HG02678 (cell line): ENCODE measurements at regions not wholly inside any gene's neighbourhood (a gene's known extent, or its start where the extent isn't known, plus 50 kb on each side); places are given as distances from the start of the nearest gene placed in this dataset.
A peak's percentile ranks its signal among the peaks of the same experiment; 100 is the strongest.
"Not testable (repeated sequence)": the region's sequence is repeated elsewhere in the genome, so short reads cannot be mapped to it uniquely, and the experiment has no call there.

Experiments used
- ATAC-seq: cut with Tn5 transposase; IDR thresholded peaks from one replicate; pipeline ENCODE4 v1.9.1; 2021; ENCODE audit warnings: mild to moderate bottlenecking, moderate library complexity; ENCODE audit not compliant: unreplicated experiment

DNA sequence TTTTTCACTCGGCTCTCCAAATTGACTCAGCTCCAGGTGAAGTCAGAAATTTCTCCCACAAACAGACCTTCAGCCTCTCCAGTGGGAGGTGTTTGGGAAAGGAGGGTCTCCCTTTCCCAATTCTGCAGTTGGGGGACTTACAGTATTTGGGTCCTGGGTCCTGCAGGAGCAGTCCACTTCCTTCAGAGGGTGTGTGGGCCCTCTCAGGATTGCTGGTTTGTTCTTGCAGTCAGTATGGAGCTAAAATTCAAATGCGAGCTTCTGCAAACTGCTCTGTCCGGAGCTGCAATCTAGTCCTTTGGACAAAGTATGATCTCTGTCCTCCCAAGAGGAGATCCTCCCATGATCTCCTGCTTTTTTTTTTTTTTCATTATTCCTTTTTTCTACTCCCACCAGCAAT, 87.9 kb upstream of the MSTN start:
- no peak for ATAC-seq

DNA sequence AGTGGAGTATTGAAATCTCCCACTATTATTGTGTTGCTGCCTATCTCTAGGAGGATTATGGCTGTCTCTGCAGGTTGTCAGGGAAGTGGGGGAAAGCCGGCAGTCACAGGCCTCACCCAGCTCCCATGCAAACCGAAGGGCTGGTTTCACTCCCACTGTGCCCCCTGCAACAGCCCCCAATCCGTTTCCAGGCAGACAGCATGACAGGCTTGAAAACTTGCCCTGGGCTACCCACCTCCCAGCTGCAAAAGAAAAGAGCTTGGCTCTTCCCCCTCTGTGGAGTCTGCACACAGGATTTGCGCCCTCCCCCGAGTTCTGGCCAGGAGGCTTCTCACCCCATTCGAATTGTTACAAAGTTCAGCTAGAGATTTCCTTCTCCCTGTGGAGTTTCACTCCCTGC, 87.4 kb upstream of the MSTN start:
- ATAC-seq: no peak

DNA sequence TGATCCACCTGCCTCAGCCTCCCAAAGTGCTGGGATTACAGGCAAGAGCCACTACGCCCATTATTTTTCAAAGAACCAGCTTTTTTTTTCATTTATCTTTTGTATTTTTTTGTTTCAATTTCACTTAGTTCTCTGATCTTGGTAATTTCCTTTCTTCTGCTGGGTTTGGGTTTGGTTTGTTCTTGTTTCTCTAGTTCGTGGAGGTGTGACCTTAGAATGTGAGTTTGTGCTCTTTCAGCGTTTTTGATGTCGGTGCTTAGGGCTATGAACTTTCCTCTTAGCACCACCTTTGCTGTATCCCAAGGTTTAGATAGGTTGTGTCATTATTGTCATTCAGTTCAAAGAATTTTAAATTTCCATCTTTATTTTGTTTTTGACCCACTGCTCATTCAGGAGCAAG, 86.7 kb upstream of the MSTN start:
- no peak for ATAC-seq

DNA sequence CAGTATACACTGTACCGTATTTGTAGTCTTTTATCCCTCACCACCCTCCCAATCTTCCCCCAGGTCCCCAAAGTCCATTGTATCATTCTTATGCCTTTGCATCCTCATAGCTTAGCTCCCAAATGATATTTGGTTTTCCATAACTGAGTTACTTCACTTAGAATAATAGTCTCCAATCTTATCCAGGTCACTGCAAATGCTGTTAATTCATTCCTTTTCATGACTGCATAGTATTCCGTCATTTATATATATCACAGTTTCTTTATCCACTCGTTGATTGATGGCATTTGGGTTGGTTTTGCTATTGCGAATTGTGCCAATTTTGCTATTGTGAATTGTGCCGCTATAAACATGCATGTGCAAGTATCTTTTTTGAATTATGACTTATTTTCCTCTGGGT, 83.6 kb upstream of the MSTN start:
- not testable (repeated sequence) for ATAC-seq

DNA sequence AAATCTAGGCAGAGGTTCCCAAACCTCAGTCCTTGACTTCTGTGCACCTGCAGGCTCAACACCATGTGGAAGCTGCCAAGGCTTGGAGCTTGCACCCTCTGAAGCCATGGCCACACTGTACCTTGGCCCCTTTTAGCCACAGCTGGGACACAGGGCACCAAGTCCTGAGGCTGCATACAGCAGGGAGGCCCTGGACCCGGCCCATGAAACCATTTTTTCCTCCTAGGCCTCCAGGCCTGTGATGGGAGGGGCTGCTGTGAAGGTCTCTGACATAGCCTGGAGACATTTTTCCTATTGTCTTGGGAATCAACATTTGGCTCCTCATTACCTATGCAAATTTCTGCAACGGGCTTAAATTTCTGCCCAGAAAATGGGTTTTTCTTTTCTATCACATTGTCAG, 77.9 kb upstream of the MSTN start:
- ATAC-seq: not testable (repeated sequence)

DNA sequence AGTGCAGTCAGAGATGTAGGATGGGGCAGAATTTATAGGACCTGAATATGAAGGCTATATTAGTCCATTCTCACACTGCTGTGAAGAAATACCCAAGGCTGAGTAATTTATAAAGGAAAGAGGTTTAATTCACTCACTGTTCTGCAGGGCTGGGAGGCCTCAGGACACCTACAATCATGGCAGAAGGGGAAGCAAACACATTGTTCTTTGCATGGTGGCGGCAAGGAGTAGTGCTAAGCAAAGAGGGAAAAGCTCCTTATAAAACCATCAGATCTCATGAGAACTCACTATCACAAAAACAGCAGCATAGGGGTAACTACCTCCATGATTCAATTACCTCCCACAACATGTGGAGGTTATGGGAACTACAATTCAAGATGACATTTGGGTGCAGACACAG, 76.8 kb upstream of the MSTN start:
- ATAC-seq: no peak

DNA sequence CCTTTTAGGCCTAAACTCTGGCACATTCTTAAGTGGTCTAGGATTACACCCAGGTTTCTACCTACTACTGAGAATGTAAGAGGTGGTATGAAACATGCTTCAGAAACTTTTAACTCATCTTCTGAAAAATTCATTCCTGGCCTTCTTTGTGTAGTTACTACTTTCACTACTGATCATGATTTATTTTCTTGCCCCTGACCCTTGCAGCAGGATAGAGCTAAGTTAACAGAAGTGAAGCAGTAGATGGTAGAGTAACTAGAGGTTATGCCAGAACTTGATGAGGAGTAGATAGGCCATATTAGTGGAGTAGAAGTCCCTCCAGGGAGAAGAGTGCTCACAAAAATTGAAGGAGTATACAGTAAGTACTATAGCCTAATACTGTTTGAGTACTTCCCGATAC, 75.5 kb upstream of the MSTN start:
- peak; percentile 42 for ATAC-seq

DNA sequence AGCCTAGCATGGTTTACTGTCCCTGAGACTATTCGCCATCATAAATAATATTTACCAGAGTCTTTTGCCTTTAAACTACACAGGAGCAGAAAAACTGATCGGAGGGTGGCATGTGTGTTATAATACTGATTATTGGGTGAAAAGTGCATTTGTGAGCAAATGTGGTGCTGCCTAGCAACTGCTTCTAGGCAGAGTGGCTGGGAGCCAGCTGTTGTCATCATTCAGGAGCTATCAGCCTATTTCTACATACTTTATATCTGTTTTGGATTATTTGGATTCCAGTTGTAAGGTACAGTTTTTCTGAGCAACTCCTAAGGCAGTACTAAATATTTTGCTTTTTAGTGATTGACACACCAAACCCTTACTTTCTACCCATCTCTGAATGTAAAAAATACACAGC, 75.0 kb upstream of the MSTN start:
- no peak for ATAC-seq

DNA sequence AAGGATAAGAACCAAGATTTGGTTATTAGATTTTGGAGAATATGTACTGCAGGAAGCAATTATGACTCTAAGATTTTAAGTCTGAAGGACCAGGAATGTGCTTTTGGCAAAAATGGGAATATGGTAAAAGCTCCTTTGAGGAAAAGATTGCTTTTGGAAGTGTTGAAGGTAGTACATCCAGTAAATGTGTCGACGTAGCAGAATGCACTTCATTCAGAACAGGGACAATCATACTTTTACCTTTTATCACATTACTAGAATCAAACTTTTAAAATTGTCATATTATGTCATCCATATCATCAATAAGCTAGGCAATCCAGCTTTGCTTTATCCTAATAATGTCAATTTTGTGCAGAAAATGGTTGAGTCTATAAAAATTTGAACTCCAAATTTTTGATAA, 74.3 kb upstream of the MSTN start:
- ATAC-seq: no peak

DNA sequence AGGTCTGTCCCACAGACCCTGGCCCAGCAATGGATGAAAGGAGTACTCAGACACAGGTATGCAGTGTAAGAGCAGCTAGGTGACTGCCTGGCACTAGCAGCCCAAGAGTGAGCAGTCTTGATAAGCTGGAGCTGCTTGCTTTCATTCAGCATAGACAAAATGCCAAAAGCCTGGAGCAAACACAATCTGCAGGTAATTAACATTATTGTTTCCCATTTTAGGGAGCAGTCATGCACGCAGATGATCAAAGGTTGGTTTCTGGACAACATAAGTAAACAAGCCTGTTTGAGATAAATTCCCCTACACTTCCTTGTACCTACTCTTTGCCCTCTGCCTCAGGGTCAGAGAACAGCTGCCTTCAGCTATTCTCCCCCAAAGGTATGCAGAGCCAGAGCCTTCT, 73.7 kb upstream of the MSTN start:
- ATAC-seq: no peak

DNA sequence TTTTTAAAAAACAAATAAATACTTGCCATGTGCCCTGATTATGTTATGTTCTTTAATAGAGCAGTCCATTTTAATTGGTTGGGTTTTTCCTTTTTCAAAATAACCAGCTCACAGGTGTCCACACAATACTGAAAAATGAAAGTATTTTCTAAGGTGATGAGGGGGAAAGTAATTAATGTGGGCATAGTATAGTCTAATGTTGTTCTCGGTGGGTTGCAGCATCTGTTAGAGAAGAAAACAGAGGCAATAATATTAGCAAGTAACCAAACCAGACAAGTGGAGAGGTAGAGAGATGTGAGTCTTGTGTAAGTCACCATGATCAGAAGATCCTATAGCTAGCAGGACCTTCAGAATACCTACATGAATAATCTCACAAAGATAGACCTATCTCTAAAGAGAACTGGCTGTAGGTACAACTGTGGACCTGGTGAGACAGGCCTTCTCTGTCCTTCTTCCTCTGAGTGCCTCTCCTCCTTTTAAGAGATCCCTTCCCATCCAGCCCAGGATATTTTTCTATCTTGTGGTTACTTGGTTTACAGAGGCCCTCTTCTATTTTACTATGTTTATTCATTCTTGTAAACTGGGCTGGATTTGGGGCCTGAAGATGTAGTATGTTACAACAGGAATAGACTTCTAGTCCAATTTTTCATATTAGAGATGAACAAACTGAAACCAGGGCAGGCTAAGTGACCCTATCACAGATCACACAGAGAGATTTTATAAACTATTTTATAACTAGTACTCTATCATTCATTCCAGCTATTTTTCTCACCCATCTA, 67.1 kb upstream of the MSTN start:
- peak; percentile 65 for ATAC-seq

DNA sequence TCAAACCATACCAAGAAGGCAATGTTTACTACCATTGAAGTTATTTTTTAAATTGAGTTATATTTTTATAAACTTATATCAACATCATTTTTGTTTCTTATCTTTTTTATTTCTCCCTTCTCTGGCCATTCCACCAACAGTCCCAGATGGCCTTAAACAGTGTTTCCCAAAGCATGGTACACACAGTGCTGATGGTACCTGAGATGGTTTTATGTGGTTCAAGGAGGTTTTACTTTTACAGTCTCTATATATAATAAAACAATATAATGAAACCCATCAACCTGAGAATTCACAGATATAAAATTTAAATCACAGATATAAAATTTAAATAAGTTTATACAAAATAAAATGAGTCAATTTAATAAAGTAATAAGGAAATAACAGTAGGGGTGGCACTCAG, 65.1 kb upstream of the MSTN start:
- ATAC-seq: no peak

DNA sequence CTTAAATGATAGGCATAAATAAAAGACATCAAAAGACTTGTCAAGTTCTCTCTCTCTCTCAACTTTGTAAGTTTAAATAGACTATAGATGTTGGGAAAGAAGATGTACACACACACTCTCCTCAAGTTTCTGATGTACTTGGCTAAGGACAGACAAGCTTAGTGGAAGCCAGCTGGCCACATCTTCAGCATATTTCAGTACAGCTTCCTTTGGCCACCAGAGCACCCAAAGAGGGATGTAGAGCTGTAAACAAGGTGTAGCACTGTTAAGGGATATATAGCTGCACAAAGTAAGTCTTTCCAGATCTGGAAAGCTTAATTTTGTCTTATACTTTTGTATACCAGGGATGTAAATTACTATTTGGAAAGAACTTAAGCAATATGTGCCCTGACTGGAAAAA, 64.3 kb upstream of the MSTN start:
- ATAC-seq: no peak

DNA sequence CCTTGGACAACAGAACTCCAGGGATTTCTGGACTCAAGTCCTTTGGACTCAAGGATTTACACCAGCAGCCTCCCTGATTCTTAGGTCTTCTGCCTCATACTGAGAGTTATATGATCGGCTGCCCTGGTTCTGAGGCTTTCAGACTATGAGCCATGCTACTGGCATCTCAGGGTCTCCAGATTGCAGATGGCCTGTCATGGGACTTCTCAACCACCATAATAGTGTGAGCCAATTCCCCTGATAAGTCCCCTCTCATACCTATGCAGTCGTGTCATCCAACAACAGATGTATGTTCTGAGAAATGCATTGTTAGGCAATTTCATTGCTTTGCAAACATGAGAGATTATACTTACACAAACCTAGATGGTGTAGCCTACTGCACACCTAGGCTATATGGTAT, 61.4 kb upstream of the MSTN start:
- no peak for ATAC-seq

DNA sequence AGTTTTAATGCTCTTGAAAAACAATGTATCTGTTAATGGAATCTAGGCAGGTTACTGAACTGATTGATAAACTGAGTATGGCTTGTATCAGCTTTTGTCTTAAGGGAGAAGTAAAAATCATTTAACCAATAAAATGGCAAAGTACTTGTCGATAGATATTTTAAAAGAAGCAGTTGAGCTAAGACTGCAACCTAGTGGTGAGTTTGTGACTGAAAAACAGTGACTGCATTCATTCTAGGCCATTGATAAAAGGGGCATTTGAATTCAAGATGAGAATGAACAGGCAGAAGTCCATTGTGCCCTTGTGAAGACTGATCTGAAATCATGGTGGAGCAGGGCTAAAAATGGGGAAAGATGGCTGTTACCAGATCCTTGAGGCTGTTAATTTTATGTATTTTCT, 59.4 kb upstream of the MSTN start:
- peak; percentile 48 for ATAC-seq

DNA sequence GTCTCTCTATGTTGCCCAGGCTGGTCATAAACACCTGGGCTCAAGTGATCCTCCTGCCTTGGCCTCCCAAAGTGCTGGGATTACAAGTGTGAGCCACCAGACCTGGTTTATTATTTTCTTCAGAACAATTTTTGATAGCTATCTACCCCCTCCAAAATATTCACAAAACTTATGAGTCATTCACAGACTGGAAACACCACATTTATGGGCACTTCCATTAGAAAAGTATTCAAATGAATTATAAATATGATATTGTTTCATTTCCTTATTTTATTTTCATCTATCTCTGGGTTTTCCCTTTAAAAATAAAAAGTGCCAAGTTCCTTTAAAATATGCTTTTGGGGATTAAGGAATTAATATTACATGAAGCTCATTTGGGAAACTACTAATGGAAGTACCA, 58.8 kb upstream of the MSTN start:
- no peak for ATAC-seq

DNA sequence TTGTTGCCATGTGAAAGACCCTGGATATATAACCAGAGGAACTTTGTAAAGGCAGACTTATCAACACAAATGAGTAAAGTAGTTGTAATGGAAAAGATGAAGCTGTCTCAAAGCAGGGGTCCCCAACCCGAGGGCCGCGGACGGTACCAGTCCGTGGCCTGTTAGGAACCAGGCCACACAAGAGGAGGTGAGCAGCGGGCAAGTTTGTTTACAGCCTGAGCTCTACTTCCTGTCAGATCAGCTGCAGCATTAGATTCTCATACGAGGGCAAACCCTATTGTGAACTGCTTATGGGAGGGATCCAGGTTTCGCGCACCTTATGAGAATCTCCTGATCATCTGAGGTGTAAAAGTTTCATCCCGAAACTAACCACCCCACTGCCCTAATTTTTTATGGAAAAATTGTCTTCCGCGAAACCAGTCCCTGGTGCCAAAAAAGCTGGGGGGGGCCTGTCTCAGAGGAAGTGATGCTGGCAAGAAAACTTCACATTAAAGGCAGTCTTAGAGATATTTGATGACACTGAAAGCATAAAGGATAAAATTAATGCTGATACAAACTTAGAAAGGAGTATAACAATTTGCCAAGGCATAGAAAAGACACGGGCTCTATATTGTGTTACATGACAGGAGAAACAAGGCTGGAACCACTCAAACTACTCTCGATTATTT, 57.5 kb upstream of the MSTN start:
- ATAC-seq: no peak

DNA sequence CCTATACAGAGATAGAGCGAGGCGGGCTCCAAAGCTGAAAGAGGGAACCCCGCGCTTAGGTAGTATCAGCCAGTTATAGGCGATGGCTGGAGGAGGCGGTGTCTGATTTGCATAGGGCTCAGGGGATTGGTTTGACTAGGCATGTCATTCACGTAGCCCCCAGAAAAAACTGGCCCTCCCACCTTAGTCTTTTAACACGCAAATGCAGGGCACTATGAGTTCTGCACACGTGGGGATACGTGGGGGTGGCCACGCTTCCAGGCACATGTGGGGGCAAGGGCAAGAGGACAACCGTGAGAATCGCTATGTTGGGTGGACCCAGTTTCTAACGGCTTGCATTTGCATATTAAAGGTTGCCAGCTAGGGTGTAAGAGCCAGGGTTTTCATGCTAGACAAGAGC, 56.7 kb upstream of the MSTN start:
- ATAC-seq: no peak

DNA sequence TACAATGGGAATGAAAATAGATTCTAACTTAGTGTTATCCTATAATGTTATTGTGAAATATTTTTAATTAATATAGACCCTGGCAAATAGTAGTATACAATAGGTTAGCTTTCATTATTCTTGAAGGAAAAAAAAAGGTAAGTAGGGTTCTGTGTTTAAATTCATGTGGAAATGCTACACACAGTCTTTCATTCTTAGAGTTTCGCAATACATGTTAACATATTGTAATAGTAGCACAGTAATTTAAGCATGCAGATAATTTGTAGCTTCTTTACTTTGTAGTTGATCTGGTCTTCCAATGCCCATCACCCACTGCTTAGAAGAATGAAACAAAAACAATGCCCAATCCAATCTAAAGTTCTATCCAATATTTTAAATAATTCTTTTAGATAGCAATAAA, 54.8 kb upstream of the MSTN start:
- no peak for ATAC-seq

DNA sequence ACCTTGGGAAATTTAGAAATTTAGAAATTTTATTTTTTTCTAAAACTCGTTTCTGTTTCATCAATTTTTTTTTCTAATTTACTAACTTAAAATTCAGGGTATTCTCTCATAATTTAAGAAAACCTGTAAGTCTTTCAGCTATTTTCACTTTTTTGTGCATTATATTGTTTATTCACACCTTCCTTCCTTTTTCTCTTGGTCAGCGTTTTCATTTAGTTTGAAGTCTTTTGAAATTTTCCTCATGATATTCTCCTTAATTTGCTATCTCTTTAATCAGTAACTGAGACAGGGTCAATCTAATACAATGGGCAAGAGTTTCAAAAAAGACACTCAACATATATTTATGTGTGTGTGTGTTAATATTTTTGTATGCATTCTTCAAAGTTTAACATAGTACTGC, 50.5 kb upstream of the MSTN start:
- ATAC-seq: no peak
